ENCODE measurements at regions not wholly inside any gene's neighbourhood (a gene's known extent, or its start where the extent isn't known, plus 50 kb on each side); places are given as distances from the start of the nearest gene placed in this dataset.

DNA sequence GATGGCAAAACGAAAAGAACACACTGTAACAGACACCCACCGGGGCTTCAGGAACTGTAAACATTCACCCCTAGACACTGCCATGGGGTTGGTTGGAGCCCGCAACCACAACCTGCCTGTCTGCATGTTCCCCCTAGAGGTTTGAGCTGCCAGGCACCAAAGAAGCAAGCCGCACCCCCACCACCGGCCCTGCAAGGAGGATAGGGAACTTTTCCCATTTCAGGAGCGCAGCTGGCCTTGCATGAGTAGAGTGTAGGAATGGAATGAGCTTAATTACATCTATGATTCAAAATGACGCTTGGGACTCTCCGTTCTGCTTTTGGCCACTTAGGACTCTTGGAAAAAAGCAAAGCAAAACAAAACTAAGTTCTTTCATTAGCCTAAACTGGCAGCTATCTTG lies 243.6 kb upstream of the CTSO start:
- no peaks in the 10 kb centered on the region for H3K4me1 ChIP-seq
- 72 to 79% methylated on average over 5 to 8 of the region's 8 CpGs for WGBS, 2 donors
- no peak overlapping the region for H3K27ac ChIP-seq
- H3K4me3 ChIP-seq, result no peak overlapping the region
- no peaks in the 10 kb centered on the region for H3K27me3 ChIP-seq
- no peak for DNase-seq
- intact Hi-C loops (cut with DNase I), result no loop called here
- TF ChIP-seq POLR2A (IDR thresholded peaks at IDR 0.05), result no peak
- TF ChIP-seq, protein P1, sequence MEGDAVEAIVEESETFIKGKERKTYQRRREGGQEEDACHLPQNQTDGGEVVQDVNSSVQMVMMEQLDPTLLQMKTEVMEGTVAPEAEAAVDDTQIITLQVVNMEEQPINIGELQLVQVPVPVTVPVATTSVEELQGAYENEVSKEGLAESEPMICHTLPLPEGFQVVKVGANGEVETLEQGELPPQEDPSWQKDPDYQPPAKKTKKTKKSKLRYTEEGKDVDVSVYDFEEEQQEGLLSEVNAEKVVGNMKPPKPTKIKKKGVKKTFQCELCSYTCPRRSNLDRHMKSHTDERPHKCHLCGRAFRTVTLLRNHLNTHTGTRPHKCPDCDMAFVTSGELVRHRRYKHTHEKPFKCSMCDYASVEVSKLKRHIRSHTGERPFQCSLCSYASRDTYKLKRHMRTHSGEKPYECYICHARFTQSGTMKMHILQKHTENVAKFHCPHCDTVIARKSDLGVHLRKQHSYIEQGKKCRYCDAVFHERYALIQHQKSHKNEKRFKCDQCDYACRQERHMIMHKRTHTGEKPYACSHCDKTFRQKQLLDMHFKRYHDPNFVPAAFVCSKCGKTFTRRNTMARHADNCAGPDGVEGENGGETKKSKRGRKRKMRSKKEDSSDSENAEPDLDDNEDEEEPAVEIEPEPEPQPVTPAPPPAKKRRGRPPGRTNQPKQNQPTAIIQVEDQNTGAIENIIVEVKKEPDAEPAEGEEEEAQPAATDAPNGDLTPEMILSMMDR (IDR thresholded peaks at IDR 0.05), result no peak
- H3K9me3 ChIP-seq, result no peaks in the 10 kb centered on the region
- no peaks in the 10 kb centered on the region for H3K36me3 ChIP-seq

DNA sequence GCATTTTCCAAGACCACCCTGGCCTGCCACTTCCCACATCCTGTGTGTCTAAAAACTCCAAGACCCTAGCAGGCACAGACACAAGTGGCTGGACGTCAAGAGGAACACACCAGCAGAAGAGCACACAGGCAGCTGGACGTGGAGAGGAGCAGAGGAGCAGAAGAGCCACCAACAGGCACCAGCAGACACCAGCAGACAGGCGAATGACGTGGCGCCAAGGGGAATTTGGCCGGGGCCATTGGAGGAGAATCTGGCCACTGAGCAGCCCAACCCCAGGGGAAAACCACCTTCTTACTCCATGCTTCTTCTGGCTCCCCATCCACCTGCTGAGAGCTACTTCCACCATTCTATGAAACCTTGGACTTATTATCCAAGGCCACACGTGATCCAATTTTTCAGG lies 243.1 kb upstream of the CTSO start:
- DNase-seq, result no peak
- H3K27me3 ChIP-seq, result no peaks in the 10 kb centered on the region
- no peak for TF ChIP-seq POLR2A (IDR thresholded peaks at IDR 0.05)
- TF ChIP-seq, protein P1 (IDR thresholded peaks at IDR 0.05), result no peak
- no peaks in the 10 kb centered on the region for H3K9me3 ChIP-seq
- H3K27ac ChIP-seq, result no peak overlapping the region
- WGBS, 2 donors, result 80 to 96% methylated on average over 5 to 6 of the region's 7 CpGs
- intact Hi-C loops (cut with DNase I), result no loop called here
- H3K36me3 ChIP-seq, result no peaks in the 10 kb centered on the region
- H3K4me1 ChIP-seq, result no peaks in the 10 kb centered on the region
- no peak overlapping the region for H3K4me3 ChIP-seq

DNA sequence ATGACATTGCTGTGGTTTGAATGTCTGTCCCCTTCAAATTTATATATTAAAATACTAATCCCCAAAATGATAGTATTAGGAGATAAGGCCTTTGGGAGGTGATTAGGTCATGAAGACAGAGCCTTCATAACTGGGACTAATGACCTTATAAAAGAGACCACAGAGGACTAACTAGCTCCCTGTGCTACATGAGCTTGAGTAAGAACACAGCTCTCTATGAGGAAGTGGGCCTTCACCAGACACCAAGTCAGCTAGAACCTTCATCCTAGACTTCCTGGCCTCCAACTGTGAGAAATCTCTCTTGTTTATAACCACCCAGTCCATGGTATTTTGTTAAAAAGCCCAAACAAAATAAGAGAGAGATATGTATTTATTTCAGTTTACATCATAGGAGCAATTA lies 242.2 kb upstream of the CTSO start:
- Histone ChIP-seq H3K9me3 (no peaks in the 10 kb centered on the region), H3K36me3 (no peaks in the 10 kb centered on the region), H3K27ac (no peak overlapping the region), H3K27me3 (no peaks in the 10 kb centered on the region), H3K4me3 (no peak overlapping the region), H3K4me1 (no peaks in the 10 kb centered on the region)
- DNase-seq, result no peak
- intact Hi-C loops (cut with DNase I), result no loop called here
- TF ChIP-seq, protein P1 (IDR thresholded peaks at IDR 0.05), result no peak
- TF ChIP-seq POLR2A (IDR thresholded peaks at IDR 0.05), result no peak

DNA sequence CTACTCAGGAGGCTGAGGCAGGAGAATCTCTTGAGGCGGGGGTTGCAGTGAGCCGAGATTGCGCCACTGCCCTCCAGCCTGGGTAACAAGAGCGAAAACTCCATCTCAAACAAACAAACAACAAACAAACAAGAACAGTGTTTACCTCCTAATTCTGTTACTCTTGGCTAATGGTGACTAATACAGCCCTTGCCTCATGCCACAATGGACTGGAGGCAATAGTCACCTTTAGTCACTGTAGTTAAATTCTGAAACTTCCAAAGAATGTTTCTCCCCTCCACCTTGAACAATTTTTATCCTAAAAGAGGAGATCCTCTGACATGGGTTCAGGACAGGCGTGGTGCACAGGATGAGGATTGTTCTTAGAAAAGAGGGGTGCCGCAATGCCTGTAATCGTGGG lies 241.2 kb upstream of the CTSO start:
- no peak overlapping the region for H3K4me3 ChIP-seq
- DNase-seq, result no peak
- no peaks in the 10 kb centered on the region for H3K27me3 ChIP-seq
- H3K4me1 ChIP-seq, result no peaks in the 10 kb centered on the region
- intact Hi-C loops (cut with DNase I), result no loop called here
- no peaks in the 10 kb centered on the region for H3K36me3 ChIP-seq
- no peak overlapping the region for H3K27ac ChIP-seq
- no peaks in the 10 kb centered on the region for H3K9me3 ChIP-seq
- TF ChIP-seq POLR2A (IDR thresholded peaks at IDR 0.05), result no peak
- TF ChIP-seq, protein P1 (IDR thresholded peaks at IDR 0.05), result no peak
- WGBS, 2 donors, result 90% methylated on average over 6 to 7 of the region's 7 CpGs

DNA sequence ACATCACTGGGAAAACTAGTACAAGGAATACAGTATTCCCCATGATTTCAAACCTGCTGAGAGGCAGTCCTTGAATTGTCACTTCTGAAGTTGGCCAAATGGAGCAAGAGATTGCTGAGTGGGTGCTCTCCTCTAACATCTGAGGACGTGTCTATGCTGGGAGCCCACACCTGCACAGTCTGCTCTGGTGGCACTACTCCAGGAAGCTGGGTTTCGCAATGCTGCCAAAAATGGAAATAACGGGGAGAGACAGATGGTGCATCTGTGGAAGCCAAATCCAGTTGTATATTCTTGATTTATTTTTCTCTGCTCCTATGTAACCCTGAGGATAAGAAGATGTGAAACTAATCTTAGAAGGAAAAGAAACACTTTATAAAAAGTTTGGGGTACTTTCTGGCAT lies 240.1 kb upstream of the CTSO start:
- no peaks in the 10 kb centered on the region for H3K27me3 ChIP-seq
- no peaks in the 10 kb centered on the region for H3K4me1 ChIP-seq
- H3K36me3 ChIP-seq, result no peaks in the 10 kb centered on the region
- no peaks in the 10 kb centered on the region for H3K9me3 ChIP-seq
- no peak overlapping the region for H3K27ac ChIP-seq
- 0 to 13% methylated on average over 3 of the region's 3 CpGs for WGBS, 2 donors
- DNase-seq, result no peak
- no peak overlapping the region for H3K4me3 ChIP-seq
- intact Hi-C loops (cut with DNase I), result no loop called here
- TF ChIP-seq, protein P1 (IDR thresholded peaks at IDR 0.05), result no peak

Measured in esophagus squamous epithelium (tissue), 5 donors.